LNCaP clone FGC (cell line): ENCODE measurements at regions not wholly inside any gene's neighbourhood (a gene's known extent, or its start where the extent isn't known, plus 50 kb on each side); places are given as distances from the start of the nearest gene placed in this dataset.

Experiments used
- DNase-seq: peaks from one replicate; pipeline ENCODE4 v3.0.0-alpha.2; 2011; ENCODE audit warnings: low read depth
- H3K4me3 ChIP-seq: 2 replicates; pipeline ENCODE4 v1.5.1; 2011; ENCODE audit warnings: mild to moderate bottlenecking, low read depth, low read length, control low read depth
- TF ChIP-seq, protein P1 (sequence below): IDR thresholded peaks from 2 replicates; pipeline ENCODE4 v1.5.1; 2012; ENCODE audit warnings: mild to moderate bottlenecking; ENCODE audit not compliant: control insufficient read depth, insufficient read depth; ENCODE audit errors: extremely low read depth

- TF ChIP-seq, protein P1, sequence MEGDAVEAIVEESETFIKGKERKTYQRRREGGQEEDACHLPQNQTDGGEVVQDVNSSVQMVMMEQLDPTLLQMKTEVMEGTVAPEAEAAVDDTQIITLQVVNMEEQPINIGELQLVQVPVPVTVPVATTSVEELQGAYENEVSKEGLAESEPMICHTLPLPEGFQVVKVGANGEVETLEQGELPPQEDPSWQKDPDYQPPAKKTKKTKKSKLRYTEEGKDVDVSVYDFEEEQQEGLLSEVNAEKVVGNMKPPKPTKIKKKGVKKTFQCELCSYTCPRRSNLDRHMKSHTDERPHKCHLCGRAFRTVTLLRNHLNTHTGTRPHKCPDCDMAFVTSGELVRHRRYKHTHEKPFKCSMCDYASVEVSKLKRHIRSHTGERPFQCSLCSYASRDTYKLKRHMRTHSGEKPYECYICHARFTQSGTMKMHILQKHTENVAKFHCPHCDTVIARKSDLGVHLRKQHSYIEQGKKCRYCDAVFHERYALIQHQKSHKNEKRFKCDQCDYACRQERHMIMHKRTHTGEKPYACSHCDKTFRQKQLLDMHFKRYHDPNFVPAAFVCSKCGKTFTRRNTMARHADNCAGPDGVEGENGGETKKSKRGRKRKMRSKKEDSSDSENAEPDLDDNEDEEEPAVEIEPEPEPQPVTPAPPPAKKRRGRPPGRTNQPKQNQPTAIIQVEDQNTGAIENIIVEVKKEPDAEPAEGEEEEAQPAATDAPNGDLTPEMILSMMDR: no peak
- no peak overlapping the region for H3K4me3 ChIP-seq
- DNase-seq: no peak
Observed at GRCh38 chr11:127288926-127289325, 288.4 kb upstream of the KIRREL3 start.

- no peak overlapping the region for H3K4me3 ChIP-seq
- TF ChIP-seq, protein P1: no peak
- DNase-seq: no peak
Observed at GRCh38 chr11:127281534-127281933, 281.0 kb upstream of the KIRREL3 start.

DNA sequence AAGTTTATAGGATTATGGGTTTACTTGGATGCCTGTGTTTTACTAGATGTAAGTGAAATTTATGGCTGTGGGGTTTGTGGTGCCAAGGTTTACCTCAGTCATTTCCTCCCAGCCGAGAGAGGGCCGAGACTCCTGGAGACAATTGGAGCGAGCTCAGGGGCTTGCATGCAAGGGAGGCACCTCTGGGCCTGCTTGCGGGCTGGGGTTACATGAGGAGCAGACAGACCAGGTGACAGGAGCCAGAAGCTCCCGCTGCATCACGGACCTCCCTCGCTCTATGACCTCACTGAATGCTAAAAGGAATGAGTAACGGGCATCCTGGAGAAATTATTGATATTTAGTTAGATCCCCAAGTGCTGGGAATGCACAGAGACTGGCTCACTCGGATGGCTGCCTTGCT, 275.2 kb upstream of the KIRREL3 start:
- H3K4me3 ChIP-seq: no peak overlapping the region
- TF ChIP-seq, protein P1: no peak
- no peak for DNase-seq

GRCh38 chr11:127274328-127274676, 273.7 kb upstream of the KIRREL3 start:
- no peak for DNase-seq
- TF ChIP-seq, protein P1: no peak
- no peak overlapping the region for H3K4me3 ChIP-seq

DNA sequence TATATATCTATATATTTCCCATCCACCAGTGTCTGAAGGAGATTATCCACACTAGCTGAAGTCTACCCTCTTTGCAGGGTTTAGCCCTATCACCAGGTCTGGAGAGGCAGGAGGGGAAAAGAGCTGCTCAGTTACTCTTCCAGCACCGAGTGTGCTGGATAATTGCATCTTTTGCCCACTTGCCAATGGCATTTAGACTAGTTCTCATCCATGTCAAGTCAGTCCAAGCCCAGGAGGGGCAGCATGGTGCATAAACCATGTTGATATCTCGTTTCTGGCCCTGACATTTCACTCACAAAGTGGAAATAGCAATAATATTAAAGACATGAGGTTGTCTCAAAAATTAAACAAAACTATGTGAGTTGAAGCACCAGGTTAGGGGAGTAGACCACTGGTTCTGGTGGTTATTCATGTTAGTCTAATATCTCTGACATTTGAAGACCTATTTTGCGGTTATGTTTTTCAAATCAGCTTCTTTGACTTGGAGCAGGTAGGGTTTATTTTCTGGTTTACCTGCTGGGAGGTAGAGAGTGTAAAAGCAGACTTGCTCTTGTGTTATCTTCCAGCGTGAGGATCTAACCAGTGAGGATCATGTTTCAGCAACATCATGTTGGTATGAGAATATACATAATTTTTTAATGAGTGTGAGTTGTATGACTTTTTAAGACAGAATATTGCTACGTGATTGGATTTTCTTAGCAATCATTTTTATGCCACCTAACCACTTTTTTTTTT, 273.2 kb upstream of the KIRREL3 start:
- H3K4me3 ChIP-seq: no peak overlapping the region
- DNase-seq: no peak
- TF ChIP-seq, protein P1: no peak

DNA sequence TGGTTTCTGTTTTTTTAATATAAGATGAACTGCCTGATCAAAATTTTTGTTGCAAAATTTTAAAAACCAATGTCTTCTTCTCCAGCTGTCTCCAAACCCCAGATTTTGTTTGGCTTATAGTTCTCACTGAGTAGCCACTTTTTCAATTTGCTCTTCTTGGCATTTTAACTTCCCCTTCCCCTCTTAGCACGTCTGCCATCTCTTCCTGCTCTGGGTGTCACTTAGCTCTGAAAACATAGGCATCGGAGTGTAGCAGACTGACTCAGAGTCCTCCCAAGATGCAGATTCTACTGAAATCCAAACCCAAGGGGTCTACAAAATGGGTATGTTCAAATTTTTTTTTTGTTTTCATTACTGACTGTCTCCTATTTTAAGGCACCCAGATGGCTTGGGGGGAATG, 270.3 kb upstream of the KIRREL3 start:
- no peak overlapping the region for H3K4me3 ChIP-seq
- TF ChIP-seq, protein P1: no peak
- no peak for DNase-seq

DNA sequence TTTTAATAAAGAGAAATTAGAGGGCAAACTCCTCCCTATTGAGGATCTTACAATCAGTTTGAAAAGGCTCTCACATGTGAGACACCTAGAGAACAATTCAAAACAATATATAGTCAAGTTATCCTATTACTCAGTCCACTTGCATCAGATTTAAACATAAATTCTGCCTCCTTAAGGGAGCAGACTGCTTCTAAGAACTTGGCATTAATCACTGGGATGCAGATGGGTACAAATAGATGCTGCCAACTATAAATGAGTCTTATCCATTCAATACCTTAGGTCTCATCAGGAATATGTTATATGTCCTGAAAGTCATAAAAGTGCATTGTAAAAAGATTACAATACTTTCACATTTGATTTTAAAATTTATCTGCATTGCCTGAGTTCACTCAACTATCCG, 269.3 kb upstream of the KIRREL3 start:
- H3K4me3 ChIP-seq: no peak overlapping the region
- TF ChIP-seq, protein P1: no peak
- no peak for DNase-seq
